GM21423 (cell line): ENCODE measurements at regions not wholly inside any gene's neighbourhood (a gene's known extent, or its start where the extent isn't known, plus 50 kb on each side); places are given as distances from the start of the nearest gene placed in this dataset.
A peak's percentile ranks its signal among the peaks of the same experiment; 100 is the strongest.

Experiments used
- ATAC-seq: cut with Tn5 transposase; IDR thresholded peaks from one replicate; pipeline ENCODE4 v1.9.1; 2021; ENCODE audit warnings: mild to moderate bottlenecking, moderate library complexity; ENCODE audit not compliant: unreplicated experiment

GRCh38 chr3:177823701-177824189 lies 626.5 kb upstream of the TBL1XR1 start:
- ATAC-seq = no peak

- ATAC-seq = no peak
These were observed 627.0 kb upstream of the TBL1XR1 start for GRCh38 chr3:177824190-177824786.

GRCh38 chr3:177824841-177825240 lies 627.6 kb upstream of the TBL1XR1 start:
- no peak for ATAC-seq

GRCh38 chr3:177826253-177826652 lies 629.0 kb upstream of the TBL1XR1 start:
- no peak for ATAC-seq

GRCh38 chr3:177827511-177828207 lies 630.4 kb upstream of the TBL1XR1 start:
- peak; percentile 81 for ATAC-seq

GRCh38 chr3:177828208-177828565 lies 630.9 kb upstream of the TBL1XR1 start:
- ATAC-seq = no peak

- no peak for ATAC-seq
These were observed 633.1 kb upstream of the TBL1XR1 start for GRCh38 chr3:177830411-177830849.

GRCh38 chr3:177831361-177831760 lies 634.1 kb upstream of the TBL1XR1 start:
- no peak for ATAC-seq

- ATAC-seq = no peak
These were observed 635.6 kb upstream of the TBL1XR1 start for GRCh38 chr3:177832880-177833279.

- ATAC-seq = no peak
These were observed 636.0 kb upstream of the TBL1XR1 start for GRCh38 chr3:177833332-177833731.

GRCh38 chr3:177835008-177835407 lies 637.7 kb upstream of the TBL1XR1 start:
- no peak for ATAC-seq

- ATAC-seq = no peak
These were observed 638.6 kb upstream of the TBL1XR1 start for GRCh38 chr3:177835917-177836316.

- ATAC-seq = no peak
These were observed 639.4 kb upstream of the TBL1XR1 start for GRCh38 chr3:177836671-177837070.

- ATAC-seq = no peak
These were observed 640.8 kb upstream of the TBL1XR1 start for GRCh38 chr3:177837951-177838655.

GRCh38 chr3:177838766-177839350 lies 641.6 kb upstream of the TBL1XR1 start:
- ATAC-seq = no peak

GRCh38 chr3:177842302-177842701 lies 645.0 kb upstream of the TBL1XR1 start:
- ATAC-seq = no peak

GRCh38 chr3:177842743-177843734 lies 645.8 kb upstream of the TBL1XR1 start:
- ATAC-seq = no peak

GRCh38 chr3:177852001-177852807 lies 654.9 kb upstream of the TBL1XR1 start:
- ATAC-seq = no peak

GRCh38 chr3:177855021-177855420 lies 657.7 kb upstream of the TBL1XR1 start:
- ATAC-seq = no peak

- no peak for ATAC-seq
These were observed 662.9 kb upstream of the TBL1XR1 start for GRCh38 chr3:177860184-177860583.
